Sciatic nerve (tissue), 2 donors: ENCODE measurements at regions not wholly inside any gene's neighbourhood (a gene's known extent, or its start where the extent isn't known, plus 50 kb on each side); places are given as distances from the start of the nearest gene placed in this dataset.
A peak's percentile ranks its signal among the peaks of the same experiment; 100 is the strongest.

Experiments
- ATAC-seq: fragments of 200-7000 bp; cut with Tn5 transposase; one replicate; pipeline ENCODE4 v1.9.1; 2020; ENCODE audit warnings: mild to moderate bottlenecking, moderate library complexity
- DNase-seq: peaks from one replicate; pipeline ENCODE4 v3.0.0-alpha.2; 2020; ENCODE audit warnings: low spot score
- intact Hi-C: fragments of 100-400 bp; cut with DNase I; formaldehyde crosslinking; loops from one replicate; pipeline ENCODE4 v1.14.2; 2022
- donor health status: DM: no; HTN: no; CAD: no.
- donor health status: DM: no; HTN: no; CAD: no.

GRCh38 chr15:31256378-31257265, 70.0 kb upstream of the KLF13 start:
- ATAC-seq: peak; percentile 12
- intact Hi-C loops: no loop called here
- DNase-seq: peak; percentile 28

DNA sequence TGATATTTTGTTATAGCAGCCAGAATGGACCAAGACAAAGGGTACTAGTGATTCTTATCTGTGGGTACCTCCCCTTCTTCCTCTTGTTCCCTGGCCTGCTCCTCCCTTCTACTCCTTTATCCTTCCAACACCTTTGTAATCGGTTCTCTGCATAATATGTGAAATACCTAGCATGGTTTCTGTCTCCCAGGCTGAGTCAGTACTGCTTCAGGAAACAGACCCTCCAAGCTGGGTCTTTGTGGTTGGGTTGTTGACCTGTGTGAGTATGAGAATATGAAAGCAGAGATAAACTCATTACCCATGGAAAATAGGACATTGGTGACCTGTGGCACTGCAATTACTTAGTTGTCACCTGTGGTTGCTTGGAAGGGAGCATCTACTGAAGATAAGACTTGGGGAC, 69.3 kb upstream of the KLF13 start:
- no peak for DNase-seq
- no peak for ATAC-seq
- intact Hi-C loops: no loop called here

DNA sequence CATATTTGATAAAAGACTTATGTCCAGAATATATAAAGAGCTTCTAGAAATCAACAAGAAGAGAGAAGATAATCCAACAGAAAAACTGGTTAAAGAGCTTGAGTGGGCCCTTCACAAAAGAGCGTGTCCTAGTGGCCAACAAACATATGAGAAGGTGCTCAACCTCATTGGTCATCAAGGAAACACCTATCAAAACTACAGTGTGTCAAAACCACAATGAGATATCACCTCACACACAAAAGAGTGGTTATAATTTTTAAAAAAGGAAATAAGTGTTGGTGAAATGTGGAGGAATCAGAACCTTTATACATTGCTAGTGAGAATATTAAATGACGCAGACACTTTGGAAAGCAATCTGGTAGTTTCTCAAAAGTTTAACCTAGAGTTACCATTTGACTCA, 68.4 kb upstream of the KLF13 start:
- ATAC-seq (no peak), DNase-seq (no peak)
- intact Hi-C loops: no loop called here

- DNase-seq: no peak
- ATAC-seq: no peak
- intact Hi-C loops: no loop called here
Observed at GRCh38 chr15:31259562-31260252, 66.9 kb upstream of the KLF13 start.

GRCh38 chr15:31260646-31261265, 65.9 kb upstream of the KLF13 start:
- intact Hi-C loops: no loop called here
- ATAC-seq: no peak
- peak; percentile 26 for DNase-seq

DNA sequence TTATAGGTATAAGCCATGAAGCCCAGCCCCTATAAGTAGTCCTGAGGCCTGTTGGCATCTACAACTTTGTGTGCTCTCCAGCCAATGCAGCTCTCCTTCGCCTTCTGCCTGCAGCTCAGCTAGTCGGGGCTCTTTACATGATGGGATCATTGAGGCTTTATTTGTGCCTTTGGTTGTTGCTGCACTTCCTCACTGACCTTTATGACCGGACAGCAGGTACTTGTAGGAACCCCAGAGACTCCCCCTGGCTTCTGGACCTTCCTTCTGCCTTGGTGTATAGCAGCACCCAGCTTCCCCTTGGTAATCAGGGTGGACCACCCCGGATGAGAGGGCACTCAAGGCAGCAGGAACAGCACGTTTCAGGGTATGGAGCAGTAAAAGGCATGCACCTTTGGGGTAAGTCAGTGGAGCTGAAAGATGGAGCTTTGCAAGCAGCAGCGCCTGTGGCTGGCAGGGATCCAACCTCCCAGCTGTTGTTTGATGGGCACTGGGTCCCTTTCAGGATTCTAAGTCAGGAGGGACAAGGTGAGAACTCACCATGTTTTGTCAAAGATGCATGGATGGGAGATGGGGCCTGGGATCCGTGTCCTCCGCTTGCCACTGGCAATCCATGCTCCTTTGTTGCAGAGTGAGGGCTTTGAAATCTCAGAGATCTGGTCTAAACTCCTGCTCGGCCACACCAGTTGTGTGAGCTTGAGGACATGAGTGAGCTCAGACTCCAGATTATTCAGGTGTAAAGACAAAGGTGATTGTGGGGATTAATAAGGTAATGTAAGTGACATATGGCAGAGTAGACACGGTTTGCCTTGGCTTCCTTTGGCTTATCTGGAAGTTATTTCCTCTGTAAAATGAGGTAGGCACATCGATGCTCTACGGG, 65.1 kb upstream of the KLF13 start:
- ATAC-seq (no peak), DNase-seq (peak; percentile 57)
- intact Hi-C loops: no loop called here

- DNase-seq: peak; percentile 31
- intact Hi-C loops: no loop called here
- no peak for ATAC-seq
Observed at GRCh38 chr15:31262143-31262530, 64.5 kb upstream of the KLF13 start.

DNA sequence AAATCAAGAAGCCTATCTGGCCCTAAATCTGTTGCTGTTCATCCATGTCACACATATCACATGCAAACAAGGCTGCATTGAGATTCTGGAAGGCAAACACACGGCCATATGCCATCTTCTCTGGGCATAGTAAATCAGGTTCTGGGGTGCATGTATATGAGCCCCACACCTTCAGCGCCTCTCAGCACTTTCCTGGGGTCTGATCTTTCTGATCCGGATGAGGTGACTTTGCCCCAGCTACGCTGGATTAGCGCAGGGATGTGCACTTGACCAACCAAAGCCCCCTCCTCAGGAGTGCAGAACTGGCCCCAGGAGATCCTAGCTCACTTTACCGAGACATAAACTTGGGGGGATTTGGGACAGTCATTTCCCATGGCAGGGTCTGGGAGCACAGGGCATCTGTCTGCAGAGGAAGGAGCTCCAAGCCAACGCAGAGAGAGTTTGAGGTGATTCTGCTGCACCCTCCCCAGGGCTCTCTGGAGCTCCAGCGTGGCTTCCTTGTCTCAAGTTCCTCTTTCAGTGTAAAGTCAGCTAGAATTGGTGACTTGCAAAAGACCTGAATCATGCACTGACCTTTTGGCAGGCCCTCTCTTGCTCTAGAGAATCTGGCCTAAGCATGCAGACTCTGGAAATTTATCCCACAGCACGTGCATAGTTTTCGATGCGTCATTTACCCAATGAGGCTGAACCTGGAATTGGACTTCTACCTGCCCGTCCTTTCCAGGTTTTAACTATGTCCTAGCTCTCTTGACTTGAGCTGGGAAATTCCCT, 63.5 kb upstream of the KLF13 start:
- ATAC-seq: peak; percentile 54
- intact Hi-C loops: no loop called here
- DNase-seq: peak; percentile 56

- DNase-seq: peak; percentile 87
- peak; percentile 45 for ATAC-seq
- intact Hi-C loops: no loop called here
Observed at GRCh38 chr15:31263751-31264558, 62.7 kb upstream of the KLF13 start.

DNA sequence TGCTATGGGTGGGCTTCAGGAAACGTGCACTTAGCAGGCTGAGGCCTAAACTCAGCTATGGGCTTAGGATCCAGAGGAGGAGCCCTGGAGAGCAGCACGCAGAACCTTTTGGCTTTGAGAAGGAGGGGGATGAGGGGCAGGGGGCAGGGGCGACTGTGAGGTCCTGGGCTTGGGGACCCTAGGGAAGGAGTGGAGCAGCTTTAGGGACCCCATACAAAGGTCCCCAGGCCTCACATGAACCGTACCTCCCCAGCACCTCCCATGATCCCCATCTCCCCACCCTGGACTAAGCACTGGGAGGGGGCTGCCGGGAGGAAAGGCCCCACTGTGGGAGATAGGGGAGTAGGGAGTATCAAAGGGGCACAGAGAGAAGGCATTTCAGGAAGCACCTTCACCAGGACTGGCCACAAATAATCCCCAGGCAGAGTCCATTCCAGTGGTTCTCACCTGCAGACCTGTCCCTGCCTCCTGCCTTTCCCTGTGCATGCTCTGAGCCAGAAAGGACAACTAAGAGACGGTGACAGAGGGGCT, 62.0 kb upstream of the KLF13 start:
- no peak for ATAC-seq
- peak; percentile 41 for DNase-seq
- intact Hi-C loops: no loop called here

GRCh38 chr15:31265090-31265870, 61.4 kb upstream of the KLF13 start:
- DNase-seq (peak; percentile 54), ATAC-seq (peak; percentile 11)
- intact Hi-C loops: no loop called here

GRCh38 chr15:31265871-31266711, 60.5 kb upstream of the KLF13 start:
- intact Hi-C loops: no loop called here
- ATAC-seq: peak; percentile 79

DNA sequence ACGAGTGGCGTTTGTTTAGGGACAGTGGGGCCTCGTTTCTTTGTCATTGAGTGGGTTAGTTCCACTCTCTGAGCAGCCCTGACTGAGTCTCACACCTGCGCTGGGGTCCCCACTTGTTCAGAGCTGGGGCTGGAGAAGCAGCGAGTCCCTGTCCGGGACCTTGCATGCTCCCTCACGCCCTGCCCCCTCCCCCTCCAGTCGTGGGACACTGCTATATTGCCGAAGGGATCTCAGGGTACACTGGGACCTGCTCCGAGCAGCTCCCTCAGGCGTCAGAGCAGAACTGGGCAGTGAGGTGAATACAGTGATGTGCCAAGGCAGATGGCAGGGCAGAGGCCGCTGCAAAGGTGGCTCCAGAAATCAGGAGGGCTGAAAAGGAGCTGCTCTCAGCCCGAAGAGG, 59.9 kb upstream of the KLF13 start:
- intact Hi-C loops: no loop called here
- ATAC-seq (no peak), DNase-seq (peak; percentile 58)

More at GRCh38 chr15:31265871-31266711, 60.5 kb upstream of the KLF13 start:
- peak; percentile 62 for DNase-seq

GRCh38 chr15:31267161-31268107, 59.2 kb upstream of the KLF13 start:
- intact Hi-C loops: no loop called here
- ATAC-seq (no peak), DNase-seq (peak; percentile 52)

- intact Hi-C loops: no loop called here
- ATAC-seq: no peak
Observed at GRCh38 chr15:31268108-31268501, 58.5 kb upstream of the KLF13 start.

More at GRCh38 chr15:31268108-31268501, 58.5 kb upstream of the KLF13 start:
- peak; percentile 51 for DNase-seq
